CD14-positive monocyte (primary cell): ENCODE measurements at regions not wholly inside any gene's neighbourhood (a gene's known extent, or its start where the extent isn't known, plus 50 kb on each side); places are given as distances from the start of the nearest gene placed in this dataset.
"Not testable (repeated sequence)": the region's sequence is repeated elsewhere in the genome, so short reads cannot be mapped to it uniquely, and the experiment has no call there.

ENCODE experiments used
- DNase-seq, 3 donors: peaks; one replicate each; pipeline ENCODE4 v3.0.0-alpha.2; 2011 to 2022
- H2AFZ ChIP-seq: 2 replicates; pipeline ENCODE4 v1.6.0; 2012; ENCODE audit warnings: mild to moderate bottlenecking, low read depth, low read length, inconsistent platforms; ENCODE audit not compliant: insufficient read depth, poor library complexity, severe bottlenecking
- H3K27ac ChIP-seq, 2 donors: 1 replicate in 1 of 2; 2 replicates in 1 of 2; pipeline ENCODE4 v1.5.1; 2012 to 2013; ENCODE audit warnings: low read length in 2 of 2, control low read depth in 1 of 2, inconsistent platforms in 1 of 2, low read depth in 1 of 2, mild to moderate bottlenecking in 1 of 2
- H3K27me3 ChIP-seq, 2 donors: one replicate each; pipeline versions ENCODE4 v1.6.0 to v1.6.1; 2011 to 2013; ENCODE audit warnings: low read length in 2 of 2; ENCODE audit not compliant: control insufficient read depth in 2 of 2, insufficient read depth in 2 of 2
- H3K36me3 ChIP-seq, 2 donors: replicated peaks in 1 of 2; 1 replicate in 1 of 2; 2 replicates in 1 of 2; pipeline versions ENCODE4 v1.5.1 to v1.6.1; 2012 to 2013; ENCODE audit warnings: low read length in 2 of 2, control low read depth in 1 of 2, inconsistent platforms in 1 of 2, mild to moderate bottlenecking in 1 of 2; ENCODE audit not compliant: insufficient read depth in 2 of 2, control insufficient read depth in 1 of 2
- H3K4me1 ChIP-seq, 2 donors: 1 replicate in 1 of 2; 2 replicates in 1 of 2; pipeline versions ENCODE4 v1.5.1 to v1.6.1; 2012 to 2013; ENCODE audit warnings: low read length in 2 of 2, control low read depth in 1 of 2, inconsistent platforms in 1 of 2, mild to moderate bottlenecking in 1 of 2, moderate library complexity in 1 of 2; ENCODE audit not compliant: insufficient read depth in 2 of 2, control insufficient read depth in 1 of 2
- H3K4me2 ChIP-seq: replicated peaks from 2 replicates; pipeline ENCODE3; 2012; ENCODE audit warnings: low read length, moderate library complexity, mild to moderate bottlenecking; ENCODE audit not compliant: poor library complexity, severe bottlenecking; ENCODE audit errors: extremely low read depth
- H3K4me3 ChIP-seq, 3 experiments: fragments of 200-600 bp in 1 of 3; sonication (generic) in 1 of 3; replicated peaks in 1 of 3; 1 replicate in 2 of 3; 2 replicates in 1 of 3; pipeline ENCODE4 v1.5.1; 2011 to 2013; ENCODE audit warnings: low read length in 3 of 3, mild to moderate bottlenecking in 3 of 3, control low read depth in 2 of 3, low read depth in 2 of 3, inconsistent platforms in 1 of 3, moderate library complexity in 1 of 3
- H3K79me2 ChIP-seq: 2 replicates; pipeline ENCODE4 v1.6.0; 2012; ENCODE audit warnings: mild to moderate bottlenecking, control low read depth, inconsistent platforms, low read length, moderate library complexity; ENCODE audit not compliant: insufficient read depth
- H3K9ac ChIP-seq: 2 replicates; pipeline ENCODE4 v1.6.0; 2017; ENCODE audit warnings: low read length, mild to moderate bottlenecking; ENCODE audit not compliant: insufficient read depth, poor library complexity, severe bottlenecking
- H3K9me3 ChIP-seq, 2 donors: replicated peaks in 1 of 2; 1 replicate in 1 of 2; 2 replicates in 1 of 2; pipeline versions ENCODE4 v1.5.1 to v1.6.1; 2012 to 2013; ENCODE audit warnings: low read length in 2 of 2, control low read depth in 1 of 2; ENCODE audit not compliant: control insufficient read depth in 1 of 2, insufficient read depth in 1 of 2
- H4K20me1 ChIP-seq: 2 replicates; pipeline ENCODE4 v1.6.0; 2012; ENCODE audit warnings: mild to moderate bottlenecking, low read length, control low read depth, moderate library complexity; ENCODE audit not compliant: insufficient read depth
- H3K27ac Mint-ChIP-seq, 7 donors: one replicate each; pipeline ENCODE4 v1.8.0; 2020; ENCODE audit warnings: mild to moderate bottlenecking in 7 of 7, mixed read lengths in 7 of 7, moderate library complexity in 6 of 7, inconsistent platforms in 2 of 7
- H3K27me3 Mint-ChIP-seq, 3 donors: one replicate each; pipeline ENCODE4 v1.8.0; 2021 to 2022; ENCODE audit warnings: low read depth in 3 of 3, mild to moderate bottlenecking in 3 of 3, mixed read lengths in 3 of 3, moderate library complexity in 3 of 3, inconsistent platforms in 1 of 3
- H3K36me3 Mint-ChIP-seq, 2 donors: one replicate each; pipeline ENCODE4 v1.8.0; 2020; ENCODE audit warnings: mixed read lengths in 2 of 2, inconsistent platforms in 1 of 2, mild to moderate bottlenecking in 1 of 2
- H3K4me1 Mint-ChIP-seq: one replicate; pipeline ENCODE4 v1.8.0; 2020; ENCODE audit warnings: mild to moderate bottlenecking, mixed read lengths
- H3K4me3 Mint-ChIP-seq, 2 donors: one replicate each; pipeline ENCODE4 v1.8.0; 2020; ENCODE audit warnings: mild to moderate bottlenecking in 2 of 2, mixed read lengths in 2 of 2, moderate library complexity in 1 of 2
- H3K9me3 Mint-ChIP-seq, 7 donors: one replicate each; pipeline ENCODE4 v1.8.0; 2020 to 2022; ENCODE audit warnings: mixed read lengths in 7 of 7, mild to moderate bottlenecking in 6 of 7, moderate library complexity in 6 of 7, inconsistent platforms in 2 of 7
- CTCF ChIP-seq: fragments of 200-600 bp; IDR thresholded peaks from one replicate; pipeline ENCODE4 v1.8.0; 2022; ENCODE audit warnings: antibody characterized with exemption, mild to moderate bottlenecking
- intact Hi-C, 2 donors: fragments of 100-400 bp; cut with micrococcal nuclease; formaldehyde crosslinking; loops; one replicate each; pipeline versions ENCODE4 v1.15.0 to v1.15.1; 2023

- no peak overlapping the region for H3K27ac Mint-ChIP-seq
- Histone ChIP-seq H3K36me3 (no peaks in the 10 kb centered on the region), H3K9ac (no peak overlapping the region), H3K9me3 (no peaks in the 10 kb centered on the region), H3K27ac (no peak overlapping the region), H2AFZ (no peak overlapping the region), H3K27me3 (no peaks in the 10 kb centered on the region), H4K20me1 (no peaks in the 10 kb centered on the region), H3K79me2 (no peaks in the 10 kb centered on the region), H3K4me3 (no peak overlapping the region), H3K4me1 (no peaks in the 10 kb centered on the region), H3K4me2 (no peak overlapping the region)
- no peaks in the 10 kb centered on the region for H3K36me3 Mint-ChIP-seq
- peaks cover 0 to 3% (median 0%) of the 10 kb centered on the region in 7 donors for H3K9me3 Mint-ChIP-seq
- no peak overlapping the region for H3K4me3 Mint-ChIP-seq
- TF ChIP-seq CTCF = no peak
- DNase-seq = no peak
- H3K27me3 Mint-ChIP-seq = peaks cover 0 to 2% (median 0%) of the 10 kb centered on the region in 3 donors
- intact Hi-C loops = no loop called here
- no peaks in the 10 kb centered on the region for H3K4me1 Mint-ChIP-seq
Measured at GRCh38 chr3:33943277-33943676, 144.8 kb downstream of the PDCD6IP start.

GRCh38 chr3:33946612-33947011, 148.2 kb downstream of the PDCD6IP start:
- H3K27me3 Mint-ChIP-seq, H3K9me3 ChIP-seq, intact Hi-C loops, H3K4me1 ChIP-seq, H3K4me1 Mint-ChIP-seq, H2AFZ ChIP-seq, H3K36me3 Mint-ChIP-seq, DNase-seq, H3K4me2 ChIP-seq, H3K27ac Mint-ChIP-seq, H3K27ac ChIP-seq, H3K27me3 ChIP-seq, H4K20me1 ChIP-seq, H3K9ac ChIP-seq, H3K9me3 Mint-ChIP-seq, H3K4me3 Mint-ChIP-seq, H3K79me2 ChIP-seq, H3K4me3 ChIP-seq, H3K36me3 ChIP-seq: not testable (repeated sequence)
